ENCODE measurements at regions not wholly inside any gene's neighbourhood (a gene's known extent, or its start where the extent isn't known, plus 50 kb on each side); places are given as distances from the start of the nearest gene placed in this dataset. TPM values are rescaled to one million over a fixed set of nuclear protein-coding genes. Genes with fewer than 3 reads are reported as not detected.

DNA sequence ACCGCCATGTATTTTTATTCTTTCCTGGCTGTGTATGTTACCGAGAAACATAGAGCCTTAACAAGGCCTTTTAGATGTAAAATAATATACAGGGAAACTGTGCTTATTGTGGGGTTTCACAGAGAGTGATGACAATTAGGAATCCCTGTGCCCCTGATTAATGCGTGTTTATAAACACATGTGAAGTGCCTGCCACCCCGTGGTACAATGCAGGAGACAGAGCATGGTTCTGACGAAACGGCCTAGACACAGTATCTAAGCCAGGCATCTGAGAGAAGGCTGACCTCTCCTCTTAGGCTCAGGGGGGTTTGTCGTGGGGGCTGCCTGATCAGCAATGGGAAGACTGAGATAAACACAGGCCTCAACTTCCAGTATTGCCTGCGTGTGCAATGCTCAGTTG is 200.0 kb downstream of the AJAP1 start:
- ChIA-PET CTCF (no interaction called here), POLR2A (no interaction called here)
- no peak for DNase-seq
- Mint-ChIP-seq H3K9me3 (peaks cover 2% of the 10 kb centered on the region), H3K4me3 (no peak overlapping the region), H3K36me3 (ENCODE audit: low read depth) (no peaks in the 10 kb centered on the region), H3K27me3 (no peaks in the 10 kb centered on the region), H3K27ac (no peak overlapping the region), H3K4me1 (no peaks in the 10 kb centered on the region)

DNA sequence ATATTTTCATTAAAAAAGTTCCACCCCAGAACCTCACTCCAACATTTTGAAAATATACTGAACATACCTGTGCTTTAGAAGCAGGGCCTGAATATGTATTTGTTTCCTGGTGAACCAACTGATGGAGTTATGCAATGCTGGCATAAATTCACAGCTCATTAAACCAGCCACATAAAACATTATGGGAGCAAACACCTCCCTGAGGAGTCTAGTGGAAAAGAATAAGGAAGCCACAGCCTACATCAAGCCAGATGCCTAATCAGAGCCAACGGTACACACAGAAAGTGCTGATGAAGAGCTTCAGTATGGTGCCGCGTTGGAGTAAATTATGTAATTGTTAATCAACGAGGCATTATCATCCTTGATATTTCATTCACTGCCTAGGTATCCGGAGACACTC is 199.5 kb downstream of the AJAP1 start:
- DNase-seq, result no peak
- H3K36me3 Mint-ChIP-seq (ENCODE audit: low read depth), result no peaks in the 10 kb centered on the region
- H3K27me3 Mint-ChIP-seq, result no peaks in the 10 kb centered on the region
- no peak overlapping the region for H3K27ac Mint-ChIP-seq
- no peaks in the 10 kb centered on the region for H3K4me1 Mint-ChIP-seq
- no peak overlapping the region for H3K4me3 Mint-ChIP-seq
- ChIA-PET CTCF (no interaction called here), POLR2A (no interaction called here)
- H3K9me3 Mint-ChIP-seq, result peaks cover 3% of the 10 kb centered on the region

DNA sequence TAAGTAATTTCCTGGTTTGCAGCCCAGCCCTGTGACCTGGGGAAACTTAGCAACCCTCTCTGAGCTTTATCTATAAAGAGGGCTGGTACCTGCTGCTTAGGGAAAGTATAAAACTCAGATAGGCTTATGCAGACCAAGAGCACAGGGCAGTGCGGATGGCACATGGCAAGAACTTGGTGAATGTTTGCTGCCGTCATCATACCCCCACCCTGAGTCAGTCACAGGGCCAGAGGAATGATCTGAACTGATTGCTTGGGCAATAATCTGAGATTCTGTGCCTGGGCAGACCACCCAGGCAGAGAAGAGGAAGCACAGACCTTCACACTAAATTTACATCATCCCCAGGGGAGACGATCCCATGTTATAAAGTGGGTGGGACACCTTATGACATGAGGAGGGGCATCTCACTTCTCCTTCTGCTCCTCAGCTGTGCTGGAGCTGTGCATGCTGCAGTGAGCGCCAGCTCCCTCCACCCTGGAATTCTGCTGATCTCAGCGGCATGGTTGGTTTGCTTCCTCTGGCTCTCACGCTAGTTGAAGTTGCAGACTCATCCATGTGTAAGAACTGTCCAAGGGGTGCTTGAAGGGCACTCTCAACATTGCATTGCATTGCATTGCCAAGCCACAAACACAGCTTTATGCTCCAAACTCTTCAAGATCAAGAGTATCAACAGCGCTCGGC is 197.1 kb downstream of the AJAP1 start:
- CTCF ChIA-PET, result no interaction called here
- no peak overlapping the region for H3K4me3 Mint-ChIP-seq
- H3K9me3 Mint-ChIP-seq, result peaks cover 3% of the 10 kb centered on the region
- no peaks in the 10 kb centered on the region for H3K27me3 Mint-ChIP-seq
- H3K36me3 Mint-ChIP-seq (ENCODE audit: low read depth), result no peaks in the 10 kb centered on the region
- DNase-seq, result no peak
- no peaks in the 10 kb centered on the region for H3K4me1 Mint-ChIP-seq
- POLR2A ChIA-PET, result no interaction called here
- H3K27ac Mint-ChIP-seq, result no peak overlapping the region

DNA sequence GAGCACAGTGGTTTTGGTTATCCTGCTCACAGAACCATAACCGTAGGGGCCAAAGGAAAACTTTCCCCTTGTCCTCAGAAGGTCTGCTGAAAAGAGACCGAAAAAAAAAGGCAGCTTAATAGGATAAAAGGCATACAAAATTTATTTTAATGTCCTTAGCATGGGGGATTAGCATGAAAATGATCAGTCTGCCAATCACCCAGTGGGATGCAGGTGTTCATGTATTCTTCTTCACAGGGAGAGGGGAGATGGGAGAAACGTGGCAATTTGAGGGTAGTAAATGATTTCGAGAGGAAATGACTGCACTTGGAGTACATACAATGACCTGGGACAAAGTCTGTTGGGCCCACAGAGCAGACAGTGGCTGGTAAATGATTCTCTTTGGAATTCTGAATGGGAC is 194.0 kb downstream of the AJAP1 start:
- Mint-ChIP-seq H3K4me3 (no peak overlapping the region), H3K9me3 (peaks cover 3% of the 10 kb centered on the region), H3K36me3 (ENCODE audit: low read depth) (no peaks in the 10 kb centered on the region), H3K4me1 (no peaks in the 10 kb centered on the region), H3K27ac (no peak overlapping the region), H3K27me3 (no peaks in the 10 kb centered on the region)
- DNase-seq, result no peak
- ChIA-PET POLR2A (no interaction called here), CTCF (no interaction called here)

DNA sequence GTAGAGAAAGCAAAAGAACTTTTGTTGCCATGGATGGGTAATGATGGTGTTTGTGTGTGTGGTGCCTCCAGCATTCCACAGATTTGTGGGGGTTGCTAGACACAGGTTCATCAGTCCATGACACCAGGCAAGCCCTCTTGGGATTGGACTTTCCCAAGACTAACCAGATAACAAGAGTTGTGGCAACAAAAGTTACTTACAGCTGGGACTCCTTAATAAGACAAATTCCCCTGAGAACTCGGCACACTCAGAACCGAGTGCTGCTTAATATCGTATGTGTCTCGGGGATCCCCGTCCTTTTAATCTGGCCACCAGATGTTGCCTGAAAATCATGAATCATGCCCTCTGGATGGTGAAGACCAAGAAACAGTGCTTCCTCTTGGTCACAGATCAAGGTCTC is 193.3 kb downstream of the AJAP1 start:
- Mint-ChIP-seq H3K27me3 (no peaks in the 10 kb centered on the region), H3K4me1 (no peaks in the 10 kb centered on the region), H3K4me3 (no peak overlapping the region), H3K9me3 (peaks cover 3% of the 10 kb centered on the region), H3K36me3 (ENCODE audit: low read depth) (no peaks in the 10 kb centered on the region), H3K27ac (no peak overlapping the region)
- DNase-seq, result no peak
- ChIA-PET POLR2A (no interaction called here), CTCF (no interaction called here)

Small RNAs in the stretch of these regions (microRNA-seq; reads per million reads assigned to microRNA genes)
- gene MIR4417 (ENCODE audit: borderline microRNAs expressed, borderline replicate concordance), result not detected
